ENCODE measurements at regions not wholly inside any gene's neighbourhood (a gene's known extent, or its start where the extent isn't known, plus 50 kb on each side); places are given as distances from the start of the nearest gene placed in this dataset.

DNA sequence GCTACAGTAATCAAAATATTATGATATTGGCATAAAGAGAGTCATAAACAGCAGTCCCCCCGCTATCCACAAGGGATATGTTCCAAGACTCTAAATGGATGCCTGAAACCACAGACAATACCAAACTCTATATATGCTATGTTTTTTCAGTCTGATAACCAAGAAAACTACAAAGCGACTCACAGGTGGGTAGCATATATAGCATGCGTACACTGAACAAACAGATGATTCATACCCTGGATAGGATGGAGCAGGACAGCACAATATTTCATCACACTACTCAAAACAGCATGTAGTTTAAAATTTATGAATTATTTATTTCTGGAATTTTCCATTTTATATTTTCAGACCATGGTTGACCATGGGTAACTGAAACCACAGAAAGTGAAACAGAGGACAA, 87.0 kb upstream of the PPP2R3A start:
- TF ChIP-seq, protein P1, sequence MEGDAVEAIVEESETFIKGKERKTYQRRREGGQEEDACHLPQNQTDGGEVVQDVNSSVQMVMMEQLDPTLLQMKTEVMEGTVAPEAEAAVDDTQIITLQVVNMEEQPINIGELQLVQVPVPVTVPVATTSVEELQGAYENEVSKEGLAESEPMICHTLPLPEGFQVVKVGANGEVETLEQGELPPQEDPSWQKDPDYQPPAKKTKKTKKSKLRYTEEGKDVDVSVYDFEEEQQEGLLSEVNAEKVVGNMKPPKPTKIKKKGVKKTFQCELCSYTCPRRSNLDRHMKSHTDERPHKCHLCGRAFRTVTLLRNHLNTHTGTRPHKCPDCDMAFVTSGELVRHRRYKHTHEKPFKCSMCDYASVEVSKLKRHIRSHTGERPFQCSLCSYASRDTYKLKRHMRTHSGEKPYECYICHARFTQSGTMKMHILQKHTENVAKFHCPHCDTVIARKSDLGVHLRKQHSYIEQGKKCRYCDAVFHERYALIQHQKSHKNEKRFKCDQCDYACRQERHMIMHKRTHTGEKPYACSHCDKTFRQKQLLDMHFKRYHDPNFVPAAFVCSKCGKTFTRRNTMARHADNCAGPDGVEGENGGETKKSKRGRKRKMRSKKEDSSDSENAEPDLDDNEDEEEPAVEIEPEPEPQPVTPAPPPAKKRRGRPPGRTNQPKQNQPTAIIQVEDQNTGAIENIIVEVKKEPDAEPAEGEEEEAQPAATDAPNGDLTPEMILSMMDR (conservative IDR thresholded peaks at IDR 0.05; ENCODE audit: low read length): no peak
- no peak for TF ChIP-seq EZH2phosphoT487 (IDR thresholded peaks at IDR 0.05; ENCODE audit: borderline replicate concordance)

Data from Loucy (cell line).